ENCODE measurements at regions not wholly inside any gene's neighbourhood (a gene's known extent, or its start where the extent isn't known, plus 50 kb on each side); places are given as distances from the start of the nearest gene placed in this dataset.

GRCh38 chr2:142782942-142783443, 94.5 kb upstream of the KYNU start:
- Histone ChIP-seq H3K36me3 (ENCODE audit: control insufficient read depth, insufficient read depth, low read length) (no peaks in the 10 kb centered on the region), H3K27ac (ENCODE audit: insufficient read depth, low read length, poor library complexity, severe bottlenecking) (no peak overlapping the region), H3K27me3 (ENCODE audit: control insufficient read depth, insufficient read depth, low read length) (no peaks in the 10 kb centered on the region), H3K4me3 (ENCODE audit: low read depth, low read length) (no peak overlapping the region), H3K4me1 (ENCODE audit: control insufficient read depth, insufficient read depth, low read length, poor library complexity, severe bottlenecking) (no peaks in the 10 kb centered on the region), H3K9me3 (ENCODE audit: control insufficient read depth in 2 of 2, low read length in 2 of 2) (no peaks in the 10 kb centered on the region)
- Mint-ChIP-seq H3K27ac (no peak overlapping the region), H3K4me1 (no peaks in the 10 kb centered on the region), H3K27me3 (no peaks in the 10 kb centered on the region), H3K9me3 (peaks cover 0 to 2% (median 0%) of the 10 kb centered on the region in 7 donors), H3K4me3 (no peak overlapping the region), H3K36me3 (no peaks in the 10 kb centered on the region)
- ATAC-seq (ENCODE audit: low read depth in 2 of 2) (no peak), DNase-seq (no peak)

GRCh38 chr2:142781146-142781545, 96.3 kb upstream of the KYNU start:
- Histone ChIP-seq H3K27ac (ENCODE audit: insufficient read depth, low read length, poor library complexity, severe bottlenecking) (no peak overlapping the region), H3K4me3 (ENCODE audit: low read depth, low read length) (no peak overlapping the region), H3K9me3 (ENCODE audit: control insufficient read depth in 2 of 2, low read length in 2 of 2) (no peaks in the 10 kb centered on the region), H3K4me1 (ENCODE audit: control insufficient read depth, insufficient read depth, low read length, poor library complexity, severe bottlenecking) (no peaks in the 10 kb centered on the region), H3K36me3 (ENCODE audit: control insufficient read depth, insufficient read depth, low read length) (no peaks in the 10 kb centered on the region), H3K27me3 (ENCODE audit: control insufficient read depth, insufficient read depth, low read length) (no peaks in the 10 kb centered on the region)
- Mint-ChIP-seq H3K9me3 (peaks cover 0 to 6% (median 0%) of the 10 kb centered on the region in 7 donors), H3K27ac (no peak overlapping the region), H3K36me3 (no peaks in the 10 kb centered on the region), H3K27me3 (no peaks in the 10 kb centered on the region), H3K4me3 (no peak overlapping the region), H3K4me1 (no peaks in the 10 kb centered on the region)
- DNase-seq (no peak), ATAC-seq (ENCODE audit: low read depth in 2 of 2) (no peak)

- Histone ChIP-seq H3K36me3 (ENCODE audit: control insufficient read depth, insufficient read depth, low read length) (no peaks in the 10 kb centered on the region), H3K4me1 (ENCODE audit: control insufficient read depth, insufficient read depth, low read length, poor library complexity, severe bottlenecking) (no peaks in the 10 kb centered on the region), H3K27me3 (ENCODE audit: control insufficient read depth, insufficient read depth, low read length) (no peaks in the 10 kb centered on the region), H3K4me3 (ENCODE audit: low read depth, low read length) (no peak overlapping the region), H3K9me3 (ENCODE audit: control insufficient read depth in 2 of 2, low read length in 2 of 2) (no peaks in the 10 kb centered on the region), H3K27ac (ENCODE audit: insufficient read depth, low read length, poor library complexity, severe bottlenecking) (no peak overlapping the region)
- H3K27me3 Mint-ChIP-seq = no peaks in the 10 kb centered on the region
- peaks cover 0 to 21% (median 2%) of the 10 kb centered on the region in 7 donors for H3K9me3 Mint-ChIP-seq
- H3K27ac Mint-ChIP-seq = no peak overlapping the region
- H3K4me1 Mint-ChIP-seq = no peaks in the 10 kb centered on the region
- H3K36me3 Mint-ChIP-seq = no peaks in the 10 kb centered on the region
- DNase-seq (no peak), ATAC-seq (ENCODE audit: low read depth in 2 of 2) (no peak)
- H3K4me3 Mint-ChIP-seq = no peak overlapping the region
These were observed 99.2 kb upstream of the KYNU start for GRCh38 chr2:142778289-142778688.

GRCh38 chr2:142777742-142778141, 99.7 kb upstream of the KYNU start:
- Histone ChIP-seq H3K9me3 (ENCODE audit: control insufficient read depth in 2 of 2, low read length in 2 of 2) (no peaks in the 10 kb centered on the region), H3K4me3 (ENCODE audit: low read depth, low read length) (no peak overlapping the region), H3K36me3 (ENCODE audit: control insufficient read depth, insufficient read depth, low read length) (no peaks in the 10 kb centered on the region), H3K27ac (ENCODE audit: insufficient read depth, low read length, poor library complexity, severe bottlenecking) (no peak overlapping the region), H3K27me3 (ENCODE audit: control insufficient read depth, insufficient read depth, low read length) (no peaks in the 10 kb centered on the region), H3K4me1 (ENCODE audit: control insufficient read depth, insufficient read depth, low read length, poor library complexity, severe bottlenecking) (no peaks in the 10 kb centered on the region)
- no peak overlapping the region for H3K4me3 Mint-ChIP-seq
- H3K27me3 Mint-ChIP-seq = no peaks in the 10 kb centered on the region
- H3K4me1 Mint-ChIP-seq = no peaks in the 10 kb centered on the region
- no peak for DNase-seq
- H3K9me3 Mint-ChIP-seq = peaks cover 0 to 21% (median 3%) of the 10 kb centered on the region in 7 donors
- no peak overlapping the region for H3K27ac Mint-ChIP-seq
- no peaks in the 10 kb centered on the region for H3K36me3 Mint-ChIP-seq
- no peak for ATAC-seq (ENCODE audit: low read depth in 2 of 2)

- Mint-ChIP-seq H3K4me3 (no peak overlapping the region), H3K36me3 (no peaks in the 10 kb centered on the region), H3K27ac (no peak overlapping the region), H3K27me3 (no peaks in the 10 kb centered on the region), H3K9me3 (peaks cover 5 to 38% (median 13%) of the 10 kb centered on the region in 7 donors), H3K4me1 (no peaks in the 10 kb centered on the region)
- Histone ChIP-seq H3K4me1 (ENCODE audit: control insufficient read depth, insufficient read depth, low read length, poor library complexity, severe bottlenecking) (no peaks in the 10 kb centered on the region), H3K9me3 (ENCODE audit: control insufficient read depth in 2 of 2, low read length in 2 of 2) (peaks cover 0 to 11% of the 10 kb centered on the region in 2 experiments), H3K27ac (ENCODE audit: insufficient read depth, low read length, poor library complexity, severe bottlenecking) (no peak overlapping the region), H3K36me3 (ENCODE audit: control insufficient read depth, insufficient read depth, low read length) (no peaks in the 10 kb centered on the region), H3K4me3 (ENCODE audit: low read depth, low read length) (no peak overlapping the region), H3K27me3 (ENCODE audit: control insufficient read depth, insufficient read depth, low read length) (no peaks in the 10 kb centered on the region)
- ATAC-seq (ENCODE audit: low read depth in 2 of 2) = no peak
- no peak for DNase-seq
These were observed 107.7 kb upstream of the KYNU start for GRCh38 chr2:142769761-142770160.

- no peaks in the 10 kb centered on the region for H3K27me3 ChIP-seq (ENCODE audit: control insufficient read depth, insufficient read depth, low read length)
- H3K4me1 ChIP-seq (ENCODE audit: control insufficient read depth, insufficient read depth, low read length, poor library complexity, severe bottlenecking) = no peaks in the 10 kb centered on the region
- no peaks in the 10 kb centered on the region for H3K36me3 ChIP-seq (ENCODE audit: control insufficient read depth, insufficient read depth, low read length)
- ATAC-seq (ENCODE audit: low read depth in 2 of 2) (no peak), DNase-seq (no peak)
- Mint-ChIP-seq H3K9me3 (peaks cover 7 to 42% (median 11%) of the 10 kb centered on the region in 7 donors), H3K36me3 (no peaks in the 10 kb centered on the region), H3K27ac (no peak overlapping the region), H3K4me3 (no peak overlapping the region), H3K27me3 (no peaks in the 10 kb centered on the region), H3K4me1 (no peaks in the 10 kb centered on the region)
- no peak overlapping the region for H3K27ac ChIP-seq (ENCODE audit: insufficient read depth, low read length, poor library complexity, severe bottlenecking)
- H3K9me3 ChIP-seq (ENCODE audit: control insufficient read depth in 2 of 2, low read length in 2 of 2) = peaks cover 0 to 11% of the 10 kb centered on the region in 2 experiments
- H3K4me3 ChIP-seq (ENCODE audit: low read depth, low read length) = no peak overlapping the region
These were observed 109.6 kb upstream of the KYNU start for GRCh38 chr2:142767847-142768246.

GRCh38 chr2:142758973-142759372, 118.5 kb upstream of the KYNU start:
- no peaks in the 10 kb centered on the region for H3K4me1 Mint-ChIP-seq
- peaks cover 0 to 17% (median 2%) of the 10 kb centered on the region in 7 donors for H3K9me3 Mint-ChIP-seq
- H3K27ac ChIP-seq (ENCODE audit: insufficient read depth, low read length, poor library complexity, severe bottlenecking) = no peak overlapping the region
- H3K4me1 ChIP-seq (ENCODE audit: control insufficient read depth, insufficient read depth, low read length, poor library complexity, severe bottlenecking) = no peaks in the 10 kb centered on the region
- DNase-seq = no peak
- no peak overlapping the region for H3K4me3 ChIP-seq (ENCODE audit: low read depth, low read length)
- no peaks in the 10 kb centered on the region for H3K36me3 Mint-ChIP-seq
- peaks cover 4% of the 10 kb centered on the region for H3K27me3 Mint-ChIP-seq
- H3K9me3 ChIP-seq (ENCODE audit: control insufficient read depth in 2 of 2, low read length in 2 of 2) = no peaks in the 10 kb centered on the region
- no peaks in the 10 kb centered on the region for H3K27me3 ChIP-seq (ENCODE audit: control insufficient read depth, insufficient read depth, low read length)
- no peak for ATAC-seq (ENCODE audit: low read depth in 2 of 2)
- H3K36me3 ChIP-seq (ENCODE audit: control insufficient read depth, insufficient read depth, low read length) = no peaks in the 10 kb centered on the region
- no peak overlapping the region for H3K4me3 Mint-ChIP-seq
- no peak overlapping the region for H3K27ac Mint-ChIP-seq

- peaks cover 4% of the 10 kb centered on the region for H3K27me3 Mint-ChIP-seq
- no peaks in the 10 kb centered on the region for H3K4me1 Mint-ChIP-seq
These were observed 120.4 kb upstream of the KYNU start for GRCh38 chr2:142757111-142757510.

More at GRCh38 chr2:142757111-142757510, 120.4 kb upstream of the KYNU start:
- ATAC-seq (ENCODE audit: low read depth in 2 of 2) = no peak
- no peaks in the 10 kb centered on the region for H3K36me3 Mint-ChIP-seq
- no peak overlapping the region for H3K27ac Mint-ChIP-seq
- Histone ChIP-seq H3K9me3 (ENCODE audit: control insufficient read depth in 2 of 2, low read length in 2 of 2) (no peaks in the 10 kb centered on the region), H3K4me3 (ENCODE audit: low read depth, low read length) (no peak overlapping the region), H3K36me3 (ENCODE audit: control insufficient read depth, insufficient read depth, low read length) (no peaks in the 10 kb centered on the region), H3K27me3 (ENCODE audit: control insufficient read depth, insufficient read depth, low read length) (no peaks in the 10 kb centered on the region), H3K27ac (ENCODE audit: insufficient read depth, low read length, poor library complexity, severe bottlenecking) (no peak overlapping the region), H3K4me1 (ENCODE audit: control insufficient read depth, insufficient read depth, low read length, poor library complexity, severe bottlenecking) (no peaks in the 10 kb centered on the region)
- peaks cover 0 to 12% (median 3%) of the 10 kb centered on the region in 7 donors for H3K9me3 Mint-ChIP-seq
- no peak overlapping the region for H3K4me3 Mint-ChIP-seq
- no peak for DNase-seq

All from CD4-positive, CD25-positive, alpha-beta regulatory T cell (primary cell).